DMS 273 (cell line): ENCODE measurements at regions not wholly inside any gene's neighbourhood (a gene's known extent, or its start where the extent isn't known, plus 50 kb on each side); places are given as distances from the start of the nearest gene placed in this dataset.
A peak's percentile ranks its signal among the peaks of the same experiment; 100 is the strongest.

Source experiments
- DNase-seq: peaks from one replicate; lab custom pipeline; 2025; ENCODE audit not compliant: unreplicated experiment; lab: John Stamatoyannopoulos, UW

DNA sequence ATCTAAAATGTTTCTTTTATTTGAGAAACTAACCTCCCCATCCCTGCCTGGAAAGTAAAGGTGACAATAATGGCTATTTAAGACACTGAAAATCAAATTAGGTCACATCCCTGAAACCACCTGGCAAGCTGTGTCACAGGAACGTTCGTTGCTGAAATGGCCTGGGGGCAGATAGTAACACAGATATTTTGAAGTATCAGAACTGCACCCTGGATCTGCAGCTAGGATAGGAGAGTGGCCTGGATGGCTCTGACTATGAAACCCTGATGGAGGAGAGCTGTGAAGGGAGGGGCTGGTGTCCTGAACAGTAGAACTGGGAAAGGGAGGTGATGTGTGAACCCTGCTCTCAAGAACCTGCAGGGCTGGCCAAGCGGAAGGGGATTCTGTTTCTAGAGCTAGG, 648.3 kb upstream of the CFAP20DC start:
- DNase-seq = no peak

- no peak for DNase-seq
Observed at GRCh38 chr3:59696783-59697182, 647.0 kb upstream of the CFAP20DC start.

GRCh38 chr3:59695860-59696259, 646.0 kb upstream of the CFAP20DC start:
- DNase-seq = no peak

- no peak for DNase-seq
Observed at GRCh38 chr3:59692117-59692516, 642.3 kb upstream of the CFAP20DC start.

DNA sequence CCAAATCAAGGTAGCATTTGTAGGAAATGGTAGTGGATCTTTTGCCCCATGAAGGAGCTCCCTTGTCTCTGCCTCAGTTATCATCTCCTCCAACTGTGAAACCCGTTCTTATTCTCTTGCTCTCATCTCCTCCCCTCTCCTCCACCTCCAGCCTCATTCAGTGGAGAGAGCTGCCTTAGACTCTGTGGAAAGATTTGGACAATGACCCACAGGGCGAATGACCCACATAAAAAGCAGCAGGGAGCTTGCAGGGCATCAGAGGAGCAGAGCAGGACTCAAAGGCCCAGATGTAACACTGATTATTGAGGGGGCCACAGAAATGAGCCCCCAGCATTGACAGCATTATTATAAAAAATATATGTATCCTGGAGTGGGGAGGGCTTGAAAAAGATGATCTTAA, 641.1 kb upstream of the CFAP20DC start:
- no peak for DNase-seq

DNA sequence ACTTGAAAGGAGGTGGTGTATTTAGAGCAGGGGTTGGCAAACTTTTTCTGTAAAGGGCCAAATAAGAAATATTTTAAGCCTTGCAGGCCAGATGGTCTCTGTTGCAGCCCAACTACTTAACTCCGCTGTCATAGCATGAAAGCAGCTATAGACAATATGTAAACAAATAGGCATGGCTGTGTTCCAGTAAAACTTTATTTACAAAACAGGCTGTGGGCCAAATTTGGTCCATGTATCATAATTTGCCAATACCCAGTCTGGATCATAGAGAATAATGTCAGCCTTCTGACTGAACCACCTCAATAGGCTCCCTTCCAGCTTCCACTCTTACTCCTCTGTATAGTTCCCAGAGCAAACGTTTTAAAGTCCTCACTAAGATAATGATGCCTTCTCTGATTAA, 638.8 kb upstream of the CFAP20DC start:
- DNase-seq = peak; percentile 2

GRCh38 chr3:59685432-59685831, 635.6 kb upstream of the CFAP20DC start:
- DNase-seq = peak; percentile 29

DNA sequence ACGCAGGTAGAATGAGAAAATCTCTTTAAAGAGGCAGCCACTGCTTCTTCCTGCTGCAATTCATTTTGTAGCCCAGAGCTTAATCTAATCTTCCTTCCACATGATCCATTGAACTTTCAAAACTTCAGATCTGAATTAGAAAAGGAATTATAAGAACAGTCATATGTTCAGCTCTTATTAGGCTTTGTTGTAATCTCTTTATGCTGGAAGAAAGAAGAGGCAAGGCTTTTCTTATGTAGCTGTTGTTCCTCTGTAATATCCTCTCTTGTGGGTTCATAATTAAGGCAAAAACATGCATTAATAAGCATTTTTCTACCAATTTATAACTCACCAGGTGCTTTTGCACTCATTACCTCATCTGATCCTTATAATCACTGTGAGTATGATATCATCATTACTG, 634.9 kb upstream of the CFAP20DC start:
- DNase-seq = no peak

- DNase-seq = peak; percentile 22
Observed at GRCh38 chr3:59680919-59681318, 631.1 kb upstream of the CFAP20DC start.

DNA sequence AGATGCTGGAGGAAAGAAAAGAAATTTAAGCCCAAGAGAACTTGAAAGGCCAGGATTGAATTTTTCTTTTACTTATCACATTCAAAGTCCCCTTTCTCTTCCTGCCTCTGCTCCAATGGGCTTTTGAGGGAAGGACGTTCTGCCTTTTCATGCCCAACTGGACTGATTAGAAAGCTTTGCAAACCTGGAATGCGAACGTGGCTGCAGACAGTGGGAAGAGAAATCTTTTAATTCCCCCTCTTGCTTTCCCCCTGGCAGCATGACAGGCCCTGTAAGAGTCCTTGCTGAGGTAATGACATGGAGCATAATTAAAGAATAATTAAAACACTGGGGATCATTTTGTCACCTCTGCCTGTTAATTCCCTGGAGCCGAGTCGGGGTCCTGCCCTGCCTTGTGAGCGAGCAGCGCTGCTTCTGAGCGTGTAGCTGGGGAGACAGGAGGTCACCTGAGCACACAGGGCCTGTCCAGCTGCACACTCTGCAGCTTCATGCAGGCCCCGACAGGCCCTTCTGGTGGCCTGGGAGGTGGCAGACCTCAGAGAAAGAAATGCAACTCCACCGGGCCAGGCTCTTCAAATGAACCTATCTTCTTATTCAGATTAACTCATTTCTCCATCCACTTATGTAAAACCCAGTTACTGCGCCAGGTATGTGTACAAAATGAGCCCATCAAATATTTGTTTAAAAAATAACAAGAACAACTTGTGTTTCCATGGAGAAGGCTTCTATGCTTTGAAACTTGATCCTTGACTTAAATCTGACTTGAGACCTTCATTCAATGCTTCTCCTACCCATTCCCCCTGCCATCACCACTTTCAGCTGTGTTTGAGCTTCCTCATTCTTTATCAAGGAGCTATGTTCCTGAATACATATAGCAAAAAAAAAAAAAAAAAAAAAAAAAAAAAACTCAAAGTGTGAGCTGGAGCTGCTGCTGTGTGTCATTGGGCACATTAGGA, 628.2 kb upstream of the CFAP20DC start:
- peak; percentile 15 for DNase-seq

DNA sequence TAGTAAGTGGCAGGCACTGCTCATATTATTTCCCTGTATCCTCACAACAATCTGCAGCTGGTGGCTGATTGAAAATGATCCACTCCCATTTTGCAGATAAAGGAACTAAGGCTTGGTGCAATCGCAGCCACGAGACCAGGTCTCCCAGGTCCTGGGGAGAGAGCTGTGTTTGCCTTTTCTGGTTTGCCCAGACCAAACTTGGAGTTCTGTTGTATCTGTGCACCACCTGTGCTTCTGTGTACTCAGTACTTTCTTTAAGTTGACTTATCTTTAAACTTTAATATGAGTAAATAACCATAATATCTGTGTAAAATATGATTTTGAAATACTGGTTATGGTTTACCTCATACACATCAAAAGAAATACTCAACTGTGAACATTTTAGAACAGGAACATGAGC, 625.7 kb upstream of the CFAP20DC start:
- no peak for DNase-seq

DNA sequence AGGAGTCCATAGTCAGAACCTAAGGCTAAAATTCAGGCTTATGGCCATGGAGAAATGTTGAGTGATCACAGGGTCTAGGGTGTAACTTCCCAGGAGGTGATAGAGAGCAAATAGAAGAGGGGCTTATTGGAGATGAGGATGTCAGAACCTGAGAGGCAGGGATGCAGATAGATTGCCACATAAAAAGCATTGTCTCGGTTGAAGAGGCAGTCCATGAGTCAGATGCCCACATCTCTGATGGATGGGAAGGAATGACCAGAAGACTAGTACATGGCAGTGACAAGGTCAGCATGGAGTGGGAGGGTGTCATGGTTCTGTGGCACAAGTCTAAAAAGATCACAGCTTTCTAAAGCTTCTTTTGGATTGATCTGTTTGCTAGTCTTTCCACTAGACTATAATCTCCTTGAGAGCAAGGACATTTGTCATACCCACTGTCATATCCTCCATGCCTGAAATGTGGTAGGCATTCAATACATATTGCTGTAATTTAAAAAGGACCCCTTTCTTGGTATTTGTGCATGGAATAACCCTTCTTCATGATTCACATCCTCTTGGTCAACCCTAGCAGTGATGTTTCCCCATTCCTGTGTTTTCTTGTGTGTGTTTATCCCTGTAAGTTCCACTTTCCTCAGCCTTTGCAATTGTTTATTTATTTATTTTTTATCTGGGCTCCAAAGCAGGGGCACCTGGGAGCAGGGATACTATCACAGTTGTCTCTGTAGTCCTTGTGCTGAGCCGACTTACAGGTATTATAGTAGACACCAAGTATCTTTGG, 613.4 kb upstream of the CFAP20DC start:
- DNase-seq = no peak

- DNase-seq = no peak
Observed at GRCh38 chr3:59660852-59661625, 611.2 kb upstream of the CFAP20DC start.

GRCh38 chr3:59660376-59660775, 610.6 kb upstream of the CFAP20DC start:
- DNase-seq = no peak

DNA sequence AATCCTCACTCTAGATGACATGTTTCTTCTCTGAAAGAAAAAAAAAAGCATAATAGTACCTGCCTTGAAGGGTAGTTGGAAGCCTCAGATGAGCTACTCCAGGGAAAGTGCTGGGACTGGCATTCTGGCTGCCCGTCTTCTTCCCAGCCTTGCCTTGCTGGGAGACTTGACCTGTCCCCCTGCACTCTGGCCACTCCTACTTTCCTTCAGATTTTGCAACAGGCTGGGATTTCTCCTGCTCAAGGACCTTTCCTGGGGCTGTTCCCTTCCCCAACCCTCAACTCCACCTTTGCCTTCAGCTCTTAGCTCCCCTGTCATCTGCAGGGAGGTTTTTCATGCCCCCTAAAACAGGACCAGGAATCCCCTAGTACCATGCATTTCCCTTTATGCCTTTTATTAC, 609.9 kb upstream of the CFAP20DC start:
- DNase-seq = no peak

GRCh38 chr3:59658866-59659265, 609.0 kb upstream of the CFAP20DC start:
- DNase-seq = no peak

DNA sequence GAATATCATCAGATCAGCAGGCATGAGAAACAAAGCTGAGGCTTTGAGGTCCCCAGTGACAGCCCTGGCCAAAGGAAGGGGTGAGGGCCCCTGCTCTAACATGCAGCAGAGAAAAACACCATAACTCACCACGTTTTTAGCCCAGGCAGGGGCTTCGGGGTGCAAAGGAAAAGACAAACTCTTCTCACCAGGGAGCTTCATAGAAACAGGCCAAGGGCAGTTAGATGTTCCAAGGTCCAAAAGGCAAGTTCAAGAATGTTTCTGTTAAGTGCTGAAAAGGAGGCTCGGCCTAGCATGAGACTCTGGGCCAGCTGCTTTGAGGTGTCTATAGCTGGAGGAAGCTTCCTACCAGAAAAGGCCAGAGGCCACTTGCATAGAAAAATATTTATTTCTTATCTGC, 608.4 kb upstream of the CFAP20DC start:
- DNase-seq = no peak

GRCh38 chr3:59655418-59656015, 605.7 kb upstream of the CFAP20DC start:
- DNase-seq = no peak

DNA sequence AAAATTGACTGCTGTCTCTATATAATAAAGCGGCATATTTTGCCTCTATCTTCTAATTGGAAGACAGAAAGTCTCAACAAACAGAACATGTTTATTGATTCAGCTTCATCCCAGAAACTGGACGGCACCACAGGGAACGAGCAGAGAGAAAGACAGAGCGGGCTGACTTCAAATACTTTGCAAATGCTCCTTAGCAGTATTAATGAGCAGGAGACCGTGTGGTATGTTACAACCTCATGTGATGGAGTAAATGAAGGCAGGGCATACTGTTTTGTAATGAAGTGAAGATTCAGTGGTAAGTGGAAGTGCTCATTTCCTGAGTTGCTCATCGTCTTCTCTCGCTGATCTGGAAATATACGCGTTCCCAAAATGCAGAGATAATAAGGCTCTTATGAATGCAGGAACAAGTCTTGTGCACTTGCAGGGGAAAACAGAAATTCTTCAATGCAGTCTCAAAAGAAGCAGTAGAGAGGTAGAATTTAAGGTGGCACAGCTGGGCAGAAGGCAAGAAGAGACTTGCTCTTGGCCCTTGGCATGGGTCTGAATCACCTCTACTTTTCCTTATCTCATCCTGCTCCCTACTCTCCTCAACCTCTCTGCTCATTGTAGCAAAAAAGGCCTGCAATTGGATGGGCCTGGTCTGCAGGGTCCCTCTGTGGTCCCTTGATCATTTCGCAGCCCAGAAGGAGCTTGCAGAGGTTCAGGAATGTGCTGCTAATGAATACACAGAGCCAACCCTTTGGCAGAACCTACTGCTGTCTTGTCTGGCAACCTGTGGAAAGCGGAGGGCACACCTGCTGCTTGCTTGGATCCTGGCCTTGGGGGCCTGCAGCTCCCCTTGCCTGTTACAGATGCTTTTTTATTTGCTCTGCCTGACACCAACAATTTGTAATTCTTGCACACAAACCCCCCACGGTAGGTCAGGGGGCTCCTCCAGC, 604.9 kb upstream of the CFAP20DC start:
- peak; percentile 12 for DNase-seq

DNA sequence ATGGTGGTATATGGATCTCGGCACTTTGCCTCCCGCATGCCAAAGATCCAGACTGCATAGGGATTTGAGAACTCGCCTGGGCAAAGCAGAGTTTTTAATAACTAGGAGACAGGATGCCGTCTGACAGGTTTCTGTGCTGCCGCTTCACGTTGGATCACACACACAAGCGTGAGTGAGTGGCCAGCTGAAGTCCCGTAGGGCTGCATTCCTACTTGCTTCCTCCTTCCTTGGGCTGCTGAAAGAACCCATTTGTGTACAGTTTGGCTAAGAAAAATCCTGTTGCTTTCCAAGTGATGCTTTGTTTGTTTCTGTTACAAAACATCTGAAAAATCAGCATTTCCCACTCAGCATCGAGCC, 604.3 kb upstream of the CFAP20DC start:
- DNase-seq = no peak
